CD4-positive, alpha-beta T cell (primary cell): ENCODE measurements at regions not wholly inside any gene's neighbourhood (a gene's known extent, or its start where the extent isn't known, plus 50 kb on each side); places are given as distances from the start of the nearest gene placed in this dataset.

Experiments
- ATAC-seq: fragments of 200-7000 bp; cut with Tn5 transposase; one replicate; pipeline ENCODE4 v1.10.0; 2022; ENCODE audit warnings: mild to moderate bottlenecking; ENCODE audit not compliant: poor library complexity
- CTCF ChIA-PET: fragments of 350-600 bp; sonication (Branson Sonifier 250); formaldehyde crosslinking; loops from one replicate; lab custom pipeline; 2021; ENCODE audit warnings: antibody characterized with exemption, inconsistent platforms; lab: Charles Lee
- POLR2A ChIA-PET: fragments of 350-600 bp; sonication (Branson Sonifier 250); formaldehyde crosslinking; loops from one replicate; lab custom pipeline; 2021; ENCODE audit warnings: antibody characterized with exemption, inconsistent platforms; lab: Charles Lee
- DNase-seq, 14 experiments: peaks; one replicate each; pipeline ENCODE4 v3.0.0-alpha.2; 2013 to 2020; ENCODE audit warnings: mixed read lengths in 2 of 14
- H3K27ac ChIP-seq, 2 donors: one replicate each; pipeline versions ENCODE4 v1.5.1 to v1.7.0; 2013; ENCODE audit warnings: low read length in 2 of 2, low read depth in 1 of 2, mild to moderate bottlenecking in 1 of 2
- H3K27me3 ChIP-seq, 2 experiments: 1 replicate in 1 of 2; 2 replicates in 1 of 2; pipeline versions ENCODE4 v1.6.1 to v1.7.0; 2013; ENCODE audit warnings: low read length in 2 of 2, control low read depth in 1 of 2, mild to moderate bottlenecking in 1 of 2, moderate library complexity in 1 of 2; ENCODE audit not compliant: insufficient read depth in 2 of 2, control insufficient read depth in 1 of 2
- H3K36me3 ChIP-seq: one replicate; pipeline ENCODE4 v1.6.1; 2013; ENCODE audit warnings: low read length, control low read depth; ENCODE audit not compliant: insufficient read depth
- H3K4me1 ChIP-seq: one replicate; pipeline ENCODE4 v1.6.1; 2013; ENCODE audit warnings: low read length, control low read depth; ENCODE audit not compliant: insufficient read depth
- H3K4me3 ChIP-seq: one replicate; pipeline ENCODE4 v1.5.1; 2013; ENCODE audit warnings: mild to moderate bottlenecking, low read length, moderate library complexity
- H3K9me3 ChIP-seq, 2 experiments: 1 replicate in 1 of 2; 2 replicates in 1 of 2; pipeline versions ENCODE4 v1.6.1 to v1.7.0; 2013; ENCODE audit warnings: low read length in 2 of 2, mild to moderate bottlenecking in 2 of 2, control low read depth in 1 of 2, moderate library complexity in 1 of 2; ENCODE audit not compliant: control insufficient read depth in 1 of 2, insufficient read depth in 1 of 2
- H3K27ac Mint-ChIP-seq: one replicate; pipeline ENCODE4 v1.8.0; 2020; ENCODE audit warnings: mixed read lengths
- H3K27me3 Mint-ChIP-seq: one replicate; pipeline ENCODE4 v1.8.0; 2021; ENCODE audit warnings: mixed read lengths
- H3K36me3 Mint-ChIP-seq: one replicate; pipeline ENCODE4 v1.8.0; 2021; ENCODE audit warnings: low read depth, mixed read lengths
- H3K4me1 Mint-ChIP-seq: one replicate; pipeline ENCODE4 v1.8.0; 2021; ENCODE audit warnings: low read depth, mixed read lengths
- H3K4me3 Mint-ChIP-seq: one replicate; pipeline ENCODE4 v1.8.0; 2020; ENCODE audit warnings: mild to moderate bottlenecking, mixed read lengths
- H3K9me3 Mint-ChIP-seq: one replicate; pipeline ENCODE4 v1.8.0; 2020; ENCODE audit warnings: mixed read lengths
- intact Hi-C, 2 experiments: fragments of 100-400 bp; cut with DNase I in 1 of 2; cut with micrococcal nuclease in 1 of 2; formaldehyde crosslinking; loops; one replicate each; pipeline versions ENCODE4 v1.15.1 to v1.9.0; 2023 to 2025; cut with DNase I, micrococcal nuclease
- TF ChIP-seq, protein P1 (sequence below): fragments of 200-600 bp; IDR thresholded peaks from one replicate; pipeline ENCODE4 v1.8.0; 2022; ENCODE audit warnings: antibody characterized with exemption, mild to moderate bottlenecking

DNA sequence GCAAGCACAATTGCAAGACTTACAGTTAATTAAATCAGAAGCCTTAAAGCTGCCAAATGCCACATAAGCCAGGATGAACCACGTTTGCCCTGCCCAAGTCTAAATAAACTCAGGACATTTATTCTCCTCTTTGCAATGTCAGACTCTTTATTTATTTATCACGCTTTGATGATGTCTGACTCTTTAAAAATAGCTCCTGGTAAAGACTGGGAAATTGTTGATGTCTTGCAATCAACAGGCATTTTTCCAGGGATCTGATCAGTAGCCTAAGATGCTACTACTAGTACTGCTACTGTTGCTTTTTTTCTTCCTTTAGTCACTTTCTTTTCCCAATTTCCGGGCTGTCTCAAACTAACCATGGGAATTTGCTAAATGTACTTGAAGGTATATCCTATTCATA is 365.8 kb upstream of the MARCKS start:
- no peak for ATAC-seq
- CTCF ChIA-PET = no interaction called here

DNA sequence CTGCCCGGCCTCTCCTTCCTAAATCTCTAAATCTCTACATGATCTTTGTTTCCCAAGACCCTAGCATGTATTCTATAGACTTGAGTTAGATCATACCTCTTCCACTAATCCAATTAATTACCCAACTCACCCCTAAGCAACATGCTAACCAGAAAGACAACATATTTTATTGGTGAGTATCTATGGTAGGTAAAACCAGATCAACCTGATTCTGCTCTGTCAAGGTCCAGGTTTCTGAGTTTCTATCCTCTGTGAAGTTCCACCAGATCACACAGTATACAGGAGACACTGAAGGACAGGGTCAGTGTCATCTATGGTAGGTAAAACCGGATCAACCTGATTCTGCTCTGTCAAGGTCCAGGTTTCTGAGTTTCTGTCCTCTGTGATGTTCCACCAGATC is 363.2 kb upstream of the MARCKS start:
- TF ChIP-seq, protein P1, sequence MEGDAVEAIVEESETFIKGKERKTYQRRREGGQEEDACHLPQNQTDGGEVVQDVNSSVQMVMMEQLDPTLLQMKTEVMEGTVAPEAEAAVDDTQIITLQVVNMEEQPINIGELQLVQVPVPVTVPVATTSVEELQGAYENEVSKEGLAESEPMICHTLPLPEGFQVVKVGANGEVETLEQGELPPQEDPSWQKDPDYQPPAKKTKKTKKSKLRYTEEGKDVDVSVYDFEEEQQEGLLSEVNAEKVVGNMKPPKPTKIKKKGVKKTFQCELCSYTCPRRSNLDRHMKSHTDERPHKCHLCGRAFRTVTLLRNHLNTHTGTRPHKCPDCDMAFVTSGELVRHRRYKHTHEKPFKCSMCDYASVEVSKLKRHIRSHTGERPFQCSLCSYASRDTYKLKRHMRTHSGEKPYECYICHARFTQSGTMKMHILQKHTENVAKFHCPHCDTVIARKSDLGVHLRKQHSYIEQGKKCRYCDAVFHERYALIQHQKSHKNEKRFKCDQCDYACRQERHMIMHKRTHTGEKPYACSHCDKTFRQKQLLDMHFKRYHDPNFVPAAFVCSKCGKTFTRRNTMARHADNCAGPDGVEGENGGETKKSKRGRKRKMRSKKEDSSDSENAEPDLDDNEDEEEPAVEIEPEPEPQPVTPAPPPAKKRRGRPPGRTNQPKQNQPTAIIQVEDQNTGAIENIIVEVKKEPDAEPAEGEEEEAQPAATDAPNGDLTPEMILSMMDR = no peak
- CTCF ChIA-PET = no interaction called here
- ATAC-seq (no peak), DNase-seq (no peak)
- POLR2A ChIA-PET = no interaction called here
- H3K27ac Mint-ChIP-seq = no peak overlapping the region
- H3K4me1 ChIP-seq = no peaks in the 10 kb centered on the region
- no peaks in the 10 kb centered on the region for H3K36me3 Mint-ChIP-seq
- H3K27ac ChIP-seq = no peak overlapping the region
- no peaks in the 10 kb centered on the region for H3K27me3 Mint-ChIP-seq
- H3K36me3 ChIP-seq = no peaks in the 10 kb centered on the region
- no peak overlapping the region for H3K4me3 Mint-ChIP-seq
- no peaks in the 10 kb centered on the region for H3K9me3 Mint-ChIP-seq
- no peaks in the 10 kb centered on the region for H3K27me3 ChIP-seq
- no peaks in the 10 kb centered on the region for H3K4me1 Mint-ChIP-seq
- H3K9me3 ChIP-seq = no peaks in the 10 kb centered on the region
- intact Hi-C loops = no loop called here
- no peak overlapping the region for H3K4me3 ChIP-seq

More for the DNA sequence above, 365.8 kb upstream of the MARCKS start:
- H3K4me1 Mint-ChIP-seq = no peaks in the 10 kb centered on the region
- H3K27ac Mint-ChIP-seq = no peak overlapping the region
- no peaks in the 10 kb centered on the region for H3K27me3 ChIP-seq
- TF ChIP-seq, protein P1 = no peak
- no peaks in the 10 kb centered on the region for H3K9me3 Mint-ChIP-seq
- intact Hi-C loops = no loop called here
- H3K4me3 ChIP-seq = no peak overlapping the region
- no peak for DNase-seq
- no peaks in the 10 kb centered on the region for H3K36me3 Mint-ChIP-seq
- POLR2A ChIA-PET = no interaction called here
- H3K27ac ChIP-seq = no peak overlapping the region
- no peaks in the 10 kb centered on the region for H3K4me1 ChIP-seq
- H3K36me3 ChIP-seq = no peaks in the 10 kb centered on the region
- H3K27me3 Mint-ChIP-seq = no peaks in the 10 kb centered on the region
- H3K9me3 ChIP-seq = no peaks in the 10 kb centered on the region
- no peak overlapping the region for H3K4me3 Mint-ChIP-seq

DNA sequence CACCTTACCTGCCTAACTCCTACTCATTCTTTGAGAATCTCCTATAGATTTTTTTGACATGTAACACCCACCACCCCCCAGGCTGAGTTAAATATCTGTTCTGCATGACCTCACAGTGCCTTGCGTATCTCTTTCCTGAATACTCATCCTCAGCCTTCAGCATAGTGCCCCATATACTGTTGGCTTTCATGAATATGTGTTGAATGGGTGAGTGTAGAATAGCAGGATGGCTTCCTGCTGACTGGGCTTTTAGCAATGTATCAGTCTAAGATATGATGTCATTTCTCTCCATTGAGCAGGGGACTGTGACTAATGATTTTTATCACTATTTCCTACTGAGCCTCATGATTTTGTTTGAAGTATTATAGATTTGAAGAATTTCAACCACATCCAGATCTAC is 361.6 kb upstream of the MARCKS start:
- Mint-ChIP-seq H3K27me3 (no peaks in the 10 kb centered on the region), H3K36me3 (no peaks in the 10 kb centered on the region), H3K4me1 (no peaks in the 10 kb centered on the region), H3K4me3 (no peak overlapping the region), H3K27ac (no peak overlapping the region), H3K9me3 (no peaks in the 10 kb centered on the region)
- TF ChIP-seq, protein P1 = no peak
- intact Hi-C loops = no loop called here
- Histone ChIP-seq H3K27ac (no peak overlapping the region), H3K4me1 (no peaks in the 10 kb centered on the region), H3K9me3 (no peaks in the 10 kb centered on the region), H3K4me3 (no peak overlapping the region), H3K36me3 (no peaks in the 10 kb centered on the region), H3K27me3 (no peaks in the 10 kb centered on the region)
- ATAC-seq (no peak), DNase-seq (no peak)
- POLR2A ChIA-PET = no interaction called here
- CTCF ChIA-PET = no interaction called here
